ENCODE measurements at regions not wholly inside any gene's neighbourhood (a gene's known extent, or its start where the extent isn't known, plus 50 kb on each side); places are given as distances from the start of the nearest gene placed in this dataset.

- H3K36me3 Mint-ChIP-seq (ENCODE audit: low read depth): no peaks in the 10 kb centered on the region
- H3K9me3 Mint-ChIP-seq: no peaks in the 10 kb centered on the region
- H3K4me1 Mint-ChIP-seq: peaks cover 18% of the 10 kb centered on the region
- H3K4me3 Mint-ChIP-seq: no peak overlapping the region
- no peak for TF ChIP-seq CTCF (IDR thresholded peaks at IDR 0.05)
- no peak overlapping the region for H3K27ac Mint-ChIP-seq
- no peak for DNase-seq
- peaks cover 6% of the 10 kb centered on the region for H3K27me3 Mint-ChIP-seq (ENCODE audit: low read depth, poor library complexity)
These were observed 417.0 kb upstream of the CHST9 start for GRCh38 chr18:27602092-27602491.

GRCh38 chr18:27600245-27600644 lies 415.1 kb upstream of the CHST9 start:
- no peak for DNase-seq
- Mint-ChIP-seq H3K4me3 (no peak overlapping the region), H3K27ac (no peak overlapping the region), H3K36me3 (ENCODE audit: low read depth) (no peaks in the 10 kb centered on the region), H3K4me1 (peaks cover 5% of the 10 kb centered on the region), H3K27me3 (ENCODE audit: low read depth, poor library complexity) (peaks cover 9% of the 10 kb centered on the region), H3K9me3 (no peaks in the 10 kb centered on the region)
- TF ChIP-seq CTCF (IDR thresholded peaks at IDR 0.05): no peak

- no peaks in the 10 kb centered on the region for H3K36me3 Mint-ChIP-seq (ENCODE audit: low read depth)
These were observed 414.2 kb upstream of the CHST9 start for GRCh38 chr18:27599202-27599829.

GRCh38 chr18:27595113-27595838 lies 410.2 kb upstream of the CHST9 start:
- H3K4me1 Mint-ChIP-seq: peaks cover 5% of the 10 kb centered on the region
- H3K4me3 Mint-ChIP-seq: no peak overlapping the region
- H3K27ac Mint-ChIP-seq: no peak overlapping the region
- no peak for DNase-seq
- H3K36me3 Mint-ChIP-seq (ENCODE audit: low read depth): no peaks in the 10 kb centered on the region
- TF ChIP-seq CTCF (IDR thresholded peaks at IDR 0.05): no peak
- no peaks in the 10 kb centered on the region for H3K9me3 Mint-ChIP-seq
- peaks cover 11% of the 10 kb centered on the region for H3K27me3 Mint-ChIP-seq (ENCODE audit: low read depth, poor library complexity)

More at GRCh38 chr18:27599202-27599829, 414.2 kb upstream of the CHST9 start:
- DNase-seq: peak; percentile 69
- no peak overlapping the region for H3K27ac Mint-ChIP-seq
- peaks cover 9% of the 10 kb centered on the region for H3K27me3 Mint-ChIP-seq (ENCODE audit: low read depth, poor library complexity)
- no peak overlapping the region for H3K4me3 Mint-ChIP-seq
- peak; percentile 93 for TF ChIP-seq CTCF (IDR thresholded peaks at IDR 0.05)
- peaks cover 5% of the 10 kb centered on the region for H3K4me1 Mint-ChIP-seq
- no peaks in the 10 kb centered on the region for H3K9me3 Mint-ChIP-seq

- H3K36me3 Mint-ChIP-seq (ENCODE audit: low read depth): peaks cover 28% of the 10 kb centered on the region
- DNase-seq: peak; percentile 34
- H3K27ac Mint-ChIP-seq: peak overlapping the region; percentile 27
- no peak overlapping the region for H3K4me3 Mint-ChIP-seq
- H3K27me3 Mint-ChIP-seq (ENCODE audit: low read depth, poor library complexity): peaks cover 2% of the 10 kb centered on the region
- H3K4me1 Mint-ChIP-seq: peaks cover 10% of the 10 kb centered on the region
- TF ChIP-seq CTCF (IDR thresholded peaks at IDR 0.05): no peak
- H3K9me3 Mint-ChIP-seq: peaks cover 41% of the 10 kb centered on the region
These were observed 400.6 kb upstream of the CHST9 start for GRCh38 chr18:27585602-27586173.

All from nephron progenitor cell (in vitro differentiated cells).